ENCODE measurements at regions not wholly inside any gene's neighbourhood (a gene's known extent, or its start where the extent isn't known, plus 50 kb on each side); places are given as distances from the start of the nearest gene placed in this dataset.

DNA sequence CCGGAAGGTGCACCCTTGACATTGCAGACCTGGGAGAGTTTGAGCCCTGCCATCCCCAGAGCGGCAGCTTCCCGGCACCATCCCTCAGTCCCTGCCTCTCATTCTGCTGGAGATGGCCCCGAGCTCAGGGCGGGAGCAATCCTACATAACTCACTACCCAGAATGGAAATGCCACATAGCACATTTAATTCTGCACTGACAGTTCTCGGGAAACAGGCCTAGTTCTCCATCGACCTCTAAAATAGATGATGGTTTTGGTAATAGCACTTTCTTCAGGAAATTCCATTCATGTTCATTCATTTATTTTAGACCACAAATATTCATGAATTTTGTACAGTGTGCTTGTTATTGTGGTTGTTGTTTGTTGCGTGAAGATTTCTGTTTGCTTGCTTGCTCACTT lies 92.9 kb upstream of the SLC14A2 start:
- Histone ChIP-seq H3K27me3 (ENCODE audit: control insufficient read depth, insufficient read depth, low read length) (no peaks in the 10 kb centered on the region), H3K36me3 (ENCODE audit: control insufficient read depth, insufficient read depth, low read length) (no peaks in the 10 kb centered on the region), H3K9me3 (ENCODE audit: control insufficient read depth, insufficient read depth, low read depth, low read length) (no peaks in the 10 kb centered on the region), H3K27ac (ENCODE audit: low read length) (no peak overlapping the region), H3K4me1 (ENCODE audit: control insufficient read depth, insufficient read depth, low read length) (no peaks in the 10 kb centered on the region), H3K4me3 (ENCODE audit: low read depth in 2 of 2, low read length in 2 of 2) (no peak overlapping the region)
- DNase-seq (ENCODE audit: low read depth, low spot score), result no peak
- in situ Hi-C loops (cut with HindIII; ENCODE audit: low pct_unique_long_range_greater_than_20kb, low sequenced_read_pairs) (no loop called here), intact Hi-C loops (cut with micrococcal nuclease; ENCODE audit: unreplicated experiment) (no loop called here)
- TF ChIP-seq SIN3A (IDR thresholded peaks at IDR 0.05; ENCODE audit: borderline replicate concordance, insufficient read depth, low read depth, low read length) (no peak), TCF7L2 (IDR thresholded peaks at IDR 0.05; ENCODE audit: low read depth, low read length) (no peak), POLR2AphosphoS5 (IDR thresholded peaks at IDR 0.05; ENCODE audit: low read depth, low read length) (no peak)
- TF ChIP-seq, protein P1, sequence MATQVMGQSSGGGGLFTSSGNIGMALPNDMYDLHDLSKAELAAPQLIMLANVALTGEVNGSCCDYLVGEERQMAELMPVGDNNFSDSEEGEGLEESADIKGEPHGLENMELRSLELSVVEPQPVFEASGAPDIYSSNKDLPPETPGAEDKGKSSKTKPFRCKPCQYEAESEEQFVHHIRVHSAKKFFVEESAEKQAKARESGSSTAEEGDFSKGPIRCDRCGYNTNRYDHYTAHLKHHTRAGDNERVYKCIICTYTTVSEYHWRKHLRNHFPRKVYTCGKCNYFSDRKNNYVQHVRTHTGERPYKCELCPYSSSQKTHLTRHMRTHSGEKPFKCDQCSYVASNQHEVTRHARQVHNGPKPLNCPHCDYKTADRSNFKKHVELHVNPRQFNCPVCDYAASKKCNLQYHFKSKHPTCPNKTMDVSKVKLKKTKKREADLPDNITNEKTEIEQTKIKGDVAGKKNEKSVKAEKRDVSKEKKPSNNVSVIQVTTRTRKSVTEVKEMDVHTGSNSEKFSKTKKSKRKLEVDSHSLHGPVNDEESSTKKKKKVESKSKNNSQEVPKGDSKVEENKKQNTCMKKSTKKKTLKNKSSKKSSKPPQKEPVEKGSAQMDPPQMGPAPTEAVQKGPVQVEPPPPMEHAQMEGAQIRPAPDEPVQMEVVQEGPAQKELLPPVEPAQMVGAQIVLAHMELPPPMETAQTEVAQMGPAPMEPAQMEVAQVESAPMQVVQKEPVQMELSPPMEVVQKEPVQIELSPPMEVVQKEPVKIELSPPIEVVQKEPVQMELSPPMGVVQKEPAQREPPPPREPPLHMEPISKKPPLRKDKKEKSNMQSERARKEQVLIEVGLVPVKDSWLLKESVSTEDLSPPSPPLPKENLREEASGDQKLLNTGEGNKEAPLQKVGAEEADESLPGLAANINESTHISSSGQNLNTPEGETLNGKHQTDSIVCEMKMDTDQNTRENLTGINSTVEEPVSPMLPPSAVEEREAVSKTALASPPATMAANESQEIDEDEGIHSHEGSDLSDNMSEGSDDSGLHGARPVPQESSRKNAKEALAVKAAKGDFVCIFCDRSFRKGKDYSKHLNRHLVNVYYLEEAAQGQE (IDR thresholded peaks at IDR 0.05; ENCODE audit: insufficient read depth in 1 of 2, low read depth in 2 of 2, low read length in 1 of 2), result no peak
- TF ChIP-seq, protein P2, sequence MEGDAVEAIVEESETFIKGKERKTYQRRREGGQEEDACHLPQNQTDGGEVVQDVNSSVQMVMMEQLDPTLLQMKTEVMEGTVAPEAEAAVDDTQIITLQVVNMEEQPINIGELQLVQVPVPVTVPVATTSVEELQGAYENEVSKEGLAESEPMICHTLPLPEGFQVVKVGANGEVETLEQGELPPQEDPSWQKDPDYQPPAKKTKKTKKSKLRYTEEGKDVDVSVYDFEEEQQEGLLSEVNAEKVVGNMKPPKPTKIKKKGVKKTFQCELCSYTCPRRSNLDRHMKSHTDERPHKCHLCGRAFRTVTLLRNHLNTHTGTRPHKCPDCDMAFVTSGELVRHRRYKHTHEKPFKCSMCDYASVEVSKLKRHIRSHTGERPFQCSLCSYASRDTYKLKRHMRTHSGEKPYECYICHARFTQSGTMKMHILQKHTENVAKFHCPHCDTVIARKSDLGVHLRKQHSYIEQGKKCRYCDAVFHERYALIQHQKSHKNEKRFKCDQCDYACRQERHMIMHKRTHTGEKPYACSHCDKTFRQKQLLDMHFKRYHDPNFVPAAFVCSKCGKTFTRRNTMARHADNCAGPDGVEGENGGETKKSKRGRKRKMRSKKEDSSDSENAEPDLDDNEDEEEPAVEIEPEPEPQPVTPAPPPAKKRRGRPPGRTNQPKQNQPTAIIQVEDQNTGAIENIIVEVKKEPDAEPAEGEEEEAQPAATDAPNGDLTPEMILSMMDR (IDR thresholded peaks at IDR 0.05), result no peak
- BruUV-seq (replicated peaks), result no TSS peak
- ChIA-PET POLR2A (no interaction called here), CTCF (no interaction called here)
- ATAC-seq, result no peak

DNA sequence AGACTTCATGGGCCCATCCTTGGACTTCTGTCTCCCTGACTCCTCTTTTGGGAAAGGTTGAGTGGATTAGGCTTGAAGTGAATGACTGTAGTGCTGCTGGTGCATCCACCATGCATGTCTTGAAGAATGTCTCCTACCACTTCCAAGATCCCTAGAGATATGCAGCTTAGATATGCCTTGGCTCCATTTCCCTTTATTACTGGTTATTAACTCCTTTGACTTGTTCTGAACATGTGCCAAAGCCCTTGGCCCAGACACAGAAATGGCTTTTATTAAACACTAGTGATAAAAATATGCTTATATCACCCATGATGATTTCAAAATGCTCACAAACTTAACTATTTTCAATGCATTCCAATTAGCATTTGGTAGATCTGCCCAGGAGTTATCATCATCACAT lies 90.0 kb upstream of the SLC14A2 start:
- TF ChIP-seq TCF7L2 (IDR thresholded peaks at IDR 0.05; ENCODE audit: low read depth, low read length) (no peak), POLR2AphosphoS5 (IDR thresholded peaks at IDR 0.05; ENCODE audit: low read depth, low read length) (no peak), SIN3A (IDR thresholded peaks at IDR 0.05; ENCODE audit: borderline replicate concordance, insufficient read depth, low read depth, low read length) (no peak)
- TF ChIP-seq, protein P1 (IDR thresholded peaks at IDR 0.05; ENCODE audit: insufficient read depth in 1 of 2, low read depth in 2 of 2, low read length in 1 of 2), result no peak
- TF ChIP-seq, protein P2 (IDR thresholded peaks at IDR 0.05), result no peak
- POLR2A ChIA-PET, result no interaction called here
- no peak for ATAC-seq

More for the DNA sequence above, 90.0 kb upstream of the SLC14A2 start:
- Histone ChIP-seq H3K27me3 (ENCODE audit: control insufficient read depth, insufficient read depth, low read length) (no peaks in the 10 kb centered on the region), H3K4me1 (ENCODE audit: control insufficient read depth, insufficient read depth, low read length) (no peaks in the 10 kb centered on the region), H3K36me3 (ENCODE audit: control insufficient read depth, insufficient read depth, low read length) (no peaks in the 10 kb centered on the region), H3K9me3 (ENCODE audit: control insufficient read depth, insufficient read depth, low read depth, low read length) (no peaks in the 10 kb centered on the region), H3K4me3 (ENCODE audit: low read depth in 2 of 2, low read length in 2 of 2) (no peak overlapping the region), H3K27ac (ENCODE audit: low read length) (no peak overlapping the region)
- intact Hi-C loops (cut with micrococcal nuclease; ENCODE audit: unreplicated experiment), result no loop called here
- no peak for DNase-seq (ENCODE audit: low read depth, low spot score)
- CTCF ChIA-PET, result no interaction called here
- in situ Hi-C loops (cut with HindIII; ENCODE audit: low pct_unique_long_range_greater_than_20kb, low sequenced_read_pairs), result no loop called here
- no TSS peak for BruUV-seq (replicated peaks)

Data from Panc1 (cell line).